ENCODE measurements at regions not wholly inside any gene's neighbourhood (a gene's known extent, or its start where the extent isn't known, plus 50 kb on each side); places are given as distances from the start of the nearest gene placed in this dataset.

DNA sequence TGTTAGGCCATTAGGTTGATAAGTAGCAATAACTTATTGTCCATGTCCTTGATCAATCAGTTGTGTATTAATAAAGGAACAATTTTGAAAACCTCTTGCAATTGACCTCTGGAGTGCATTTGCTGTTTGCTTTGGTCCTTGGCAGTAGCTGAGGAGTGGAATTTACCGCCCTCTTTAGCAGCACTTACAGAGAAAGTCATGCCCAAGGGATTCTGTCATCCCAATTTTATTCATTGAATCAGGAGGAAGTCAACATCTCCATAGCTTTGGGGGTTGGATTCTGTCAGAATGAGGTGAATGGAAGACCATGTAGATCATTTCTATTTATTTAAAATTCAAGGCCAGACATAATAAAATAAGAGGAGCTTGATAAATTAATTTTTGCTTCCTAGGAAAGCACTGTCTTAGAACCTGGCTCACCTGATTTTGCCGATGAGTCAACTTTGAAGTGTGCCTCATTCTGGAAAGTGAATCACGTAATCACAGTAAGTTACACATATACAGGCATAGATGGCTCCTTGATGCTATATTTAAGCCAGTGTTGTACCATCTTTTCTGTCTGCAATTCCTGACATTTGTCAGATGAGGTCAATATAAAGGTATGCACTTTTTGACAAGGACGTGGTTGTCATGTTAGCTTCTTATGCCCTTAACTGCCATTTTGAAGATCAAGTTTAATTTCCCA, 128.7 kb upstream of the MLIP start:
- no peak for DNase-seq (ENCODE audit: low spot score)
- Histone ChIP-seq H3K9ac (ENCODE audit: low read depth in 1 of 2, low read length in 2 of 2) (no peak overlapping the region), H3K4me3 (ENCODE audit: low read depth in 1 of 3, low read length in 3 of 3) (no peak overlapping the region), H3K9me3 (ENCODE audit: control insufficient read depth in 4 of 4, low read length in 3 of 4) (no peaks in the 10 kb centered on the region), H3K36me3 (ENCODE audit: control insufficient read depth in 4 of 4, insufficient read depth in 3 of 4, low read depth in 1 of 4, low read length in 3 of 4) (no peaks in the 10 kb centered on the region), H3K27ac (ENCODE audit: low read depth in 1 of 2, low read length in 2 of 2) (no peak overlapping the region), H3K27me3 (ENCODE audit: control insufficient read depth in 4 of 4, insufficient read depth in 4 of 4, low read length in 3 of 4) (no peaks in the 10 kb centered on the region), H3K4me1 (ENCODE audit: control insufficient read depth in 4 of 4, insufficient read depth in 4 of 4, low read length in 3 of 4) (peaks cover 0 to 8% (median 7%) of the 10 kb centered on the region in 4 donors)
- TF ChIP-seq FOXA2 (IDR thresholded peaks at IDR 0.05) (no peak), TAF1 (conservative IDR thresholded peaks at IDR 0.05) (no peak), YY1 (IDR thresholded peaks at IDR 0.05) (no peak), RXRA (IDR thresholded peaks at IDR 0.05) (no peak), SP1 (IDR thresholded peaks at IDR 0.05) (no peak), HNF4G (IDR thresholded peaks at IDR 0.05) (no peak)
- TF ChIP-seq, protein P1, sequence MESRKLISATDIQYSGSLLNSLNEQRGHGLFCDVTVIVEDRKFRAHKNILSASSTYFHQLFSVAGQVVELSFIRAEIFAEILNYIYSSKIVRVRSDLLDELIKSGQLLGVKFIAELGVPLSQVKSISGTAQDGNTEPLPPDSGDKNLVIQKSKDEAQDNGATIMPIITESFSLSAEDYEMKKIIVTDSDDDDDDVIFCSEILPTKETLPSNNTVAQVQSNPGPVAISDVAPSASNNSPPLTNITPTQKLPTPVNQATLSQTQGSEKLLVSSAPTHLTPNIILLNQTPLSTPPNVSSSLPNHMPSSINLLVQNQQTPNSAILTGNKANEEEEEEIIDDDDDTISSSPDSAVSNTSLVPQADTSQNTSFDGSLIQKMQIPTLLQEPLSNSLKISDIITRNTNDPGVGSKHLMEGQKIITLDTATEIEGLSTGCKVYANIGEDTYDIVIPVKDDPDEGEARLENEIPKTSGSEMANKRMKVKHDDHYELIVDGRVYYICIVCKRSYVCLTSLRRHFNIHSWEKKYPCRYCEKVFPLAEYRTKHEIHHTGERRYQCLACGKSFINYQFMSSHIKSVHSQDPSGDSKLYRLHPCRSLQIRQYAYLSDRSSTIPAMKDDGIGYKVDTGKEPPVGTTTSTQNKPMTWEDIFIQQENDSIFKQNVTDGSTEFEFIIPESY (IDR thresholded peaks at IDR 0.05) = no peak
- TF ChIP-seq, protein P2, sequence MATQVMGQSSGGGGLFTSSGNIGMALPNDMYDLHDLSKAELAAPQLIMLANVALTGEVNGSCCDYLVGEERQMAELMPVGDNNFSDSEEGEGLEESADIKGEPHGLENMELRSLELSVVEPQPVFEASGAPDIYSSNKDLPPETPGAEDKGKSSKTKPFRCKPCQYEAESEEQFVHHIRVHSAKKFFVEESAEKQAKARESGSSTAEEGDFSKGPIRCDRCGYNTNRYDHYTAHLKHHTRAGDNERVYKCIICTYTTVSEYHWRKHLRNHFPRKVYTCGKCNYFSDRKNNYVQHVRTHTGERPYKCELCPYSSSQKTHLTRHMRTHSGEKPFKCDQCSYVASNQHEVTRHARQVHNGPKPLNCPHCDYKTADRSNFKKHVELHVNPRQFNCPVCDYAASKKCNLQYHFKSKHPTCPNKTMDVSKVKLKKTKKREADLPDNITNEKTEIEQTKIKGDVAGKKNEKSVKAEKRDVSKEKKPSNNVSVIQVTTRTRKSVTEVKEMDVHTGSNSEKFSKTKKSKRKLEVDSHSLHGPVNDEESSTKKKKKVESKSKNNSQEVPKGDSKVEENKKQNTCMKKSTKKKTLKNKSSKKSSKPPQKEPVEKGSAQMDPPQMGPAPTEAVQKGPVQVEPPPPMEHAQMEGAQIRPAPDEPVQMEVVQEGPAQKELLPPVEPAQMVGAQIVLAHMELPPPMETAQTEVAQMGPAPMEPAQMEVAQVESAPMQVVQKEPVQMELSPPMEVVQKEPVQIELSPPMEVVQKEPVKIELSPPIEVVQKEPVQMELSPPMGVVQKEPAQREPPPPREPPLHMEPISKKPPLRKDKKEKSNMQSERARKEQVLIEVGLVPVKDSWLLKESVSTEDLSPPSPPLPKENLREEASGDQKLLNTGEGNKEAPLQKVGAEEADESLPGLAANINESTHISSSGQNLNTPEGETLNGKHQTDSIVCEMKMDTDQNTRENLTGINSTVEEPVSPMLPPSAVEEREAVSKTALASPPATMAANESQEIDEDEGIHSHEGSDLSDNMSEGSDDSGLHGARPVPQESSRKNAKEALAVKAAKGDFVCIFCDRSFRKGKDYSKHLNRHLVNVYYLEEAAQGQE (IDR thresholded peaks at IDR 0.05) = no peak
- WGBS = 96% methylated on average over 4 of the region's 4 CpGs

DNA sequence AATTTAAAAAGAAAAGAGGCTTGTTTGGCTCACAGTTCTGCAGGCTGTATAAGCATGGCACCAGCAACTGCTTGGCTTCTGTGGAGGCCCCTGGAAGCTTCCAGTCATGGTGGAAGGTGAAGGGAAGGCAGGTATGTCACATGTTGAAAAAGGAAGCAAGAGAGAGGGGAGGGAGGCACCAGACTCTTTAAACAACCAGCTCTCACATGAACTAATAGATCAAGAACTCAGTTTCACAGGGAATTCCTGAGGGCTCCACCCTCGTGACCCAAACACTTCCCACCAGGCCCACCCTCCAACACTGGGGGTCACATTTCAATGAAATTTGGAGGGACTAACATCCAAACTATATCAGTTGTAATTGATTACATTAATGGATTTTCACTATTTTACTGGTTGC, 127.9 kb upstream of the MLIP start:
- no peak overlapping the region for H3K4me3 ChIP-seq (ENCODE audit: low read depth in 1 of 3, low read length in 3 of 3)
- WGBS = 33% methylated on average over 1 of the region's 1 CpG
- TF ChIP-seq JUND (IDR thresholded peaks at IDR 0.05) = no peak
- no peaks in the 10 kb centered on the region for H3K27me3 ChIP-seq (ENCODE audit: control insufficient read depth in 4 of 4, insufficient read depth in 4 of 4, low read length in 3 of 4)
- no peaks in the 10 kb centered on the region for H3K36me3 ChIP-seq (ENCODE audit: control insufficient read depth in 4 of 4, insufficient read depth in 3 of 4, low read depth in 1 of 4, low read length in 3 of 4)
- DNase-seq (ENCODE audit: low spot score) = no peak
- no peak overlapping the region for H3K9ac ChIP-seq (ENCODE audit: low read depth in 1 of 2, low read length in 2 of 2)
- no peaks in the 10 kb centered on the region for H3K9me3 ChIP-seq (ENCODE audit: control insufficient read depth in 4 of 4, low read length in 3 of 4)
- H3K27ac ChIP-seq (ENCODE audit: low read depth in 1 of 2, low read length in 2 of 2) = no peak overlapping the region
- peaks cover 0 to 8% (median 7%) of the 10 kb centered on the region in 4 donors for H3K4me1 ChIP-seq (ENCODE audit: control insufficient read depth in 4 of 4, insufficient read depth in 4 of 4, low read length in 3 of 4)

DNA sequence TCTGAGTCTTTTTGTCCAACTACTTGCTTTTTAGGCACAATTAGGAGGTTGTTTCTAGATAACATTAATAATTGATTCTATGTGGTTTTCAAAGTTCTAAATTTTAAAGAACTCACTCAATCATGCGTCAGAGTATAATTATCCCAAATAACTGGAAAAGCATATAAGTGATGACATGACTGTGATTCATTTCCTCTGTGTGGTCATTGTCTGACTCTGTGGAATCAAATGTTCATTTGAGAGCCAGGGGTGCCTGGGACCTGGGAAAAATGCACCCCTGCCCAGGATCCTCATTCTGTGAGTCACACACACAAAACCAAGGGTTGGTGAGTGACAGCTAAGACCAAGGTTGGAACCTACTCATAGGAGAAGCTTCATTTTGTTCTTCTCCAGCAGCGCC, 127.1 kb upstream of the MLIP start:
- H3K36me3 ChIP-seq (ENCODE audit: control insufficient read depth in 4 of 4, insufficient read depth in 3 of 4, low read depth in 1 of 4, low read length in 3 of 4) = no peaks in the 10 kb centered on the region
- no peaks in the 10 kb centered on the region for H3K27me3 ChIP-seq (ENCODE audit: control insufficient read depth in 4 of 4, insufficient read depth in 4 of 4, low read length in 3 of 4)
- no peak for DNase-seq (ENCODE audit: low spot score)
- 88% methylated on average over 2 of the region's 2 CpGs for WGBS
- H3K9me3 ChIP-seq (ENCODE audit: control insufficient read depth in 4 of 4, low read length in 3 of 4) = no peaks in the 10 kb centered on the region
- H3K4me3 ChIP-seq (ENCODE audit: low read depth in 1 of 3, low read length in 3 of 3) = no peak overlapping the region
- H3K4me1 ChIP-seq (ENCODE audit: control insufficient read depth in 4 of 4, insufficient read depth in 4 of 4, low read length in 3 of 4) = peaks cover 0 to 8% (median 7%) of the 10 kb centered on the region in 4 donors
- H3K9ac ChIP-seq (ENCODE audit: low read depth in 1 of 2, low read length in 2 of 2) = no peak overlapping the region
- H3K27ac ChIP-seq (ENCODE audit: low read depth in 1 of 2, low read length in 2 of 2) = no peak overlapping the region
- TF ChIP-seq RXRA (IDR thresholded peaks at IDR 0.05) = no peak
- TF ChIP-seq TAF1 (conservative IDR thresholded peaks at IDR 0.05) = no peak
- TF ChIP-seq JUND (IDR thresholded peaks at IDR 0.05) = no peak
- TF ChIP-seq RAD21 (IDR thresholded peaks at IDR 0.05) = no peak
- TF ChIP-seq, protein P2 (IDR thresholded peaks at IDR 0.05) = no peak
- TF ChIP-seq, protein P1 (IDR thresholded peaks at IDR 0.05) = no peak
- no peak for TF ChIP-seq HNF4G (IDR thresholded peaks at IDR 0.05)
- TF ChIP-seq HNF4A (conservative IDR thresholded peaks at IDR 0.05) = no peak
- no peak for TF ChIP-seq NR2F2 (IDR thresholded peaks at IDR 0.05)
- TF ChIP-seq YY1 (IDR thresholded peaks at IDR 0.05) = no peak
- TF ChIP-seq FOXA1 (IDR thresholded peaks at IDR 0.05) = no peak
- TF ChIP-seq GABPA (IDR thresholded peaks at IDR 0.05 in 1 of 2, conservative IDR thresholded peaks at IDR 0.05 in 1 of 2) = no peak
- no peak for TF ChIP-seq EGR1 (IDR thresholded peaks at IDR 0.05; ENCODE audit: low read depth in 2 of 2)
- TF ChIP-seq, protein P3, sequence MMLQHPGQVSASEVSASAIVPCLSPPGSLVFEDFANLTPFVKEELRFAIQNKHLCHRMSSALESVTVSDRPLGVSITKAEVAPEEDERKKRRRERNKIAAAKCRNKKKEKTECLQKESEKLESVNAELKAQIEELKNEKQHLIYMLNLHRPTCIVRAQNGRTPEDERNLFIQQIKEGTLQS (IDR thresholded peaks at IDR 0.05) = no peak
- TF ChIP-seq SP1 (IDR thresholded peaks at IDR 0.05) = no peak
- TF ChIP-seq FOXA2 (IDR thresholded peaks at IDR 0.05) = no peak
